ENCODE measurements at regions not wholly inside any gene's neighbourhood (a gene's known extent, or its start where the extent isn't known, plus 50 kb on each side); places are given as distances from the start of the nearest gene placed in this dataset.

- TF ChIP-seq EP400 (IDR thresholded peaks at IDR 0.05) = no peak
- no peak for TF ChIP-seq ATF6 (CRISPR knock-in tag; IDR thresholded peaks at IDR 0.05)
- no peak for TF ChIP-seq MAFF (IDR thresholded peaks at IDR 0.05; ENCODE audit: low read length)
- TF ChIP-seq TAF1 (IDR thresholded peaks at IDR 0.05; ENCODE audit: control insufficient read depth, extremely low read depth, insufficient read depth, low read length, severe bottlenecking) = no peak
- no peak for TF ChIP-seq ELF1 (tag; IDR thresholded peaks at IDR 0.05)
- TF ChIP-seq U2AF1 (optimal IDR thresholded peaks at IDR 0.05; ENCODE audit: low read depth, low read length) = no peak
- TF ChIP-seq, protein P1, sequence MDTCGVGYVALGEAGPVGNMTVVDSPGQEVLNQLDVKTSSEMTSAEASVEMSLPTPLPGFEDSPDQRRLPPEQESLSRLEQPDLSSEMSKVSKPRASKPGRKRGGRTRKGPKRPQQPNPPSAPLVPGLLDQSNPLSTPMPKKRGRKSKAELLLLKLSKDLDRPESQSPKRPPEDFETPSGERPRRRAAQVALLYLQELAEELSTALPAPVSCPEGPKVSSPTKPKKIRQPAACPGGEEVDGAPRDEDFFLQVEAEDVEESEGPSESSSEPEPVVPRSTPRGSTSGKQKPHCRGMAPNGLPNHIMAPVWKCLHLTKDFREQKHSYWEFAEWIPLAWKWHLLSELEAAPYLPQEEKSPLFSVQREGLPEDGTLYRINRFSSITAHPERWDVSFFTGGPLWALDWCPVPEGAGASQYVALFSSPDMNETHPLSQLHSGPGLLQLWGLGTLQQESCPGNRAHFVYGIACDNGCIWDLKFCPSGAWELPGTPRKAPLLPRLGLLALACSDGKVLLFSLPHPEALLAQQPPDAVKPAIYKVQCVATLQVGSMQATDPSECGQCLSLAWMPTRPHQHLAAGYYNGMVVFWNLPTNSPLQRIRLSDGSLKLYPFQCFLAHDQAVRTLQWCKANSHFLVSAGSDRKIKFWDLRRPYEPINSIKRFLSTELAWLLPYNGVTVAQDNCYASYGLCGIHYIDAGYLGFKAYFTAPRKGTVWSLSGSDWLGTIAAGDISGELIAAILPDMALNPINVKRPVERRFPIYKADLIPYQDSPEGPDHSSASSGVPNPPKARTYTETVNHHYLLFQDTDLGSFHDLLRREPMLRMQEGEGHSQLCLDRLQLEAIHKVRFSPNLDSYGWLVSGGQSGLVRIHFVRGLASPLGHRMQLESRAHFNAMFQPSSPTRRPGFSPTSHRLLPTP (IDR thresholded peaks at IDR 0.05; ENCODE audit: borderline replicate concordance, extremely low read depth, insufficient read length) = no peak
- TF ChIP-seq E2F4 (CRISPR knock-in tag; IDR thresholded peaks at IDR 0.05; ENCODE audit: low read depth) = no peak
- TF ChIP-seq CTCF (IDR thresholded peaks at IDR 0.05 in 2 of 3, conservative IDR thresholded peaks at IDR 0.05 in 1 of 3; ENCODE audit: insufficient read depth in 2 of 3, low read depth in 1 of 3, low read length in 3 of 3) = no peak
- TF ChIP-seq SMARCE1 (IDR thresholded peaks at IDR 0.05) = no peak
- TF ChIP-seq ZFP36 (IDR thresholded peaks at IDR 0.05; ENCODE audit: low read depth, low read length, partially characterized antibody) = no peak
Measured at GRCh38 chr12:107560899-107561285, 124.7 kb upstream of the PWP1 start.
